AG04449 (cell line): ENCODE measurements at regions not wholly inside any gene's neighbourhood (a gene's known extent, or its start where the extent isn't known, plus 50 kb on each side); places are given as distances from the start of the nearest gene placed in this dataset.

Source experiments
- CTCF ChIA-PET: fragments of 350-600 bp; formaldehyde crosslinking; extraction: SDS; loops from one replicate; lab custom pipeline; 2021; ENCODE audit warnings: antibody characterized with exemption; lab: Yijun Ruan, JAX
- POLR2A ChIA-PET: fragments of 400-600, 350-600 bp; formaldehyde crosslinking; extraction: SDS; loops from one replicate; lab custom pipeline; 2020; ENCODE audit warnings: antibody characterized with exemption, inconsistent platforms; lab: Yijun Ruan, JAX
- DNase-seq: peaks from one replicate; pipeline ENCODE4 v3.0.0-alpha.2; 2010; ENCODE audit warnings: low read depth, low spot score
- H3K4me3 ChIP-seq: 2 replicates; pipeline ENCODE4 v1.5.1; 2011; ENCODE audit warnings: low read depth, mild to moderate bottlenecking, control low read depth, low read length
- CTCF ChIP-seq: IDR thresholded peaks from one replicate; pipeline ENCODE4 v1.5.1; 2011; ENCODE audit warnings: mild to moderate bottlenecking, moderate library complexity, low read length, control low read depth, inconsistent platforms; ENCODE audit not compliant: insufficient read depth; ENCODE audit errors: missing control alignments

- CTCF ChIA-PET, result no interaction called here
- no peak overlapping the region for H3K4me3 ChIP-seq
- POLR2A ChIA-PET, result no interaction called here
- no peak for TF ChIP-seq CTCF
- DNase-seq, result no peak
These were observed 632.5 kb upstream of the GNPDA2 start for GRCh38 chr4:45358573-45359506.

GRCh38 chr4:45353161-45353560 lies 626.8 kb upstream of the GNPDA2 start:
- H3K4me3 ChIP-seq, result no peak overlapping the region
- no peak for DNase-seq
- ChIA-PET CTCF (no interaction called here), POLR2A (no interaction called here)
- no peak for TF ChIP-seq CTCF

- TF ChIP-seq CTCF, result no peak
- no peak for DNase-seq
- H3K4me3 ChIP-seq, result no peak overlapping the region
- ChIA-PET CTCF (no interaction called here), POLR2A (no interaction called here)
These were observed 624.1 kb upstream of the GNPDA2 start for GRCh38 chr4:45350438-45350837.

- no peak for DNase-seq
These were observed 623.5 kb upstream of the GNPDA2 start for GRCh38 chr4:45349859-45350258.

GRCh38 chr4:45346816-45347435 lies 620.6 kb upstream of the GNPDA2 start:
- no peak for TF ChIP-seq CTCF
- H3K4me3 ChIP-seq, result no peak overlapping the region
- DNase-seq, result no peak
- POLR2A ChIA-PET, result no interaction called here
- CTCF ChIA-PET, result no interaction called here

More at GRCh38 chr4:45349859-45350258, 623.5 kb upstream of the GNPDA2 start:
- TF ChIP-seq CTCF, result no peak
- CTCF ChIA-PET, result no interaction called here
- H3K4me3 ChIP-seq, result no peak overlapping the region
- POLR2A ChIA-PET, result no interaction called here

- TF ChIP-seq CTCF, result no peak
- H3K4me3 ChIP-seq, result no peak overlapping the region
- ChIA-PET CTCF (no interaction called here), POLR2A (no interaction called here)
- no peak for DNase-seq
These were observed 619.2 kb upstream of the GNPDA2 start for GRCh38 chr4:45345558-45345957.
